T-cell (primary cell): ENCODE measurements at regions not wholly inside any gene's neighbourhood (a gene's known extent, or its start where the extent isn't known, plus 50 kb on each side); places are given as distances from the start of the nearest gene placed in this dataset.

Experiments
- ATAC-seq, 4 experiments: fragments of 200-7000 bp in 3 of 4; fragments of 150-1000 bp in 1 of 4; cut with Tn5 transposase; replicated peaks in 1 of 4; 1 replicate in 3 of 4; 2 replicates in 1 of 4; pipeline ENCODE4 v1.10.0; 2021; ENCODE audit warnings: moderate library complexity in 3 of 4, mild to moderate bottlenecking in 2 of 4, moderate number of reproducible peaks in 1 of 4
- CTCF ChIA-PET, 2 donors: fragments of 300-600 bp; sonication (Branson Sonifier 250); formaldehyde crosslinking; loops; one replicate each; lab custom pipeline; 2022; ENCODE audit warnings: antibody characterized with exemption in 2 of 2; lab: Charles Lee
- POLR2A ChIA-PET, 2 donors: fragments of 300-600 bp; sonication (Branson Sonifier 250); formaldehyde crosslinking; loops; one replicate each; lab custom pipeline; 2022; ENCODE audit warnings: antibody characterized with exemption in 2 of 2; lab: Charles Lee
- DNase-seq, 35 experiments: peaks; one replicate each; pipeline versions ENCODE4 v3.0.0 to v3.0.0-alpha.2; 2013 to 2023
- H3K27ac ChIP-seq: one replicate; pipeline ENCODE4 v1.5.1; 2013; ENCODE audit warnings: low read length
- H3K27me3 ChIP-seq, 2 experiments: replicated peaks in 1 of 2; 1 replicate in 1 of 2; 2 replicates in 1 of 2; pipeline versions ENCODE4 v1.6.1 to v1.7.0; 2013; ENCODE audit warnings: low read length in 1 of 2, mixed read lengths in 1 of 2; ENCODE audit not compliant: control insufficient read depth in 2 of 2, insufficient read depth in 2 of 2; ENCODE audit errors: extremely low read depth in 1 of 2
- H3K36me3 ChIP-seq, 2 donors: 1 replicate in 1 of 2; 2 replicates in 1 of 2; pipeline versions ENCODE4 v1.6.1 to v1.7.0; 2013; ENCODE audit warnings: low read length in 1 of 2; ENCODE audit not compliant: control insufficient read depth in 2 of 2, insufficient read depth in 1 of 2; ENCODE audit errors: extremely low read depth in 1 of 2
- H3K4me1 ChIP-seq, 2 experiments: 1 replicate in 1 of 2; 2 replicates in 1 of 2; pipeline versions ENCODE4 v1.6.1 to v1.7.0; 2013; ENCODE audit warnings: low read length in 2 of 2, mixed read lengths in 1 of 2; ENCODE audit not compliant: insufficient read depth in 2 of 2, control insufficient read depth in 1 of 2; ENCODE audit errors: extremely low read depth in 1 of 2
- H3K4me3 ChIP-seq, 2 donors: 1 replicate in 1 of 2; 2 replicates in 1 of 2; pipeline versions ENCODE4 v1.5.1 to v1.7.0; 2013; ENCODE audit warnings: mild to moderate bottlenecking in 2 of 2, low read length in 1 of 2, moderate library complexity in 1 of 2; ENCODE audit not compliant: control insufficient read depth in 1 of 2; ENCODE audit errors: extremely low read depth in 1 of 2
- H3K9me3 ChIP-seq: 2 replicates; pipeline ENCODE4 v1.7.0; 2013
- H3K27ac Mint-ChIP-seq, 2 donors: one replicate each; pipeline ENCODE4 v1.8.0; 2020 to 2021; ENCODE audit warnings: mild to moderate bottlenecking in 2 of 2, mixed read lengths in 2 of 2
- H3K27me3 Mint-ChIP-seq, 2 donors: one replicate each; pipeline ENCODE4 v1.8.0; 2021 to 2022; ENCODE audit warnings: mixed read lengths in 2 of 2
- H3K36me3 Mint-ChIP-seq: one replicate; pipeline ENCODE4 v1.8.0; 2021; ENCODE audit warnings: mixed read lengths
- H3K4me1 Mint-ChIP-seq, 3 donors: one replicate each; pipeline ENCODE4 v1.8.0; 2020 to 2022; ENCODE audit warnings: mixed read lengths in 3 of 3, mild to moderate bottlenecking in 1 of 3
- H3K4me3 Mint-ChIP-seq, 3 donors: one replicate each; pipeline ENCODE4 v1.8.0; 2020 to 2022; ENCODE audit warnings: mild to moderate bottlenecking in 3 of 3, mixed read lengths in 3 of 3, moderate library complexity in 3 of 3
- H3K9me3 Mint-ChIP-seq, 3 donors: one replicate each; pipeline ENCODE4 v1.8.0; 2020 to 2022; ENCODE audit warnings: mixed read lengths in 3 of 3
- WGBS: methylation state at CpG from one replicate; pipeline ENCODE4 v1.1.5; 2013; ENCODE audit warnings: missing lambda C conversion rate; ENCODE audit not compliant: insufficient coverage; 5-methylcytosine and 5-hydroxymethylcytosine counted together

DNA sequence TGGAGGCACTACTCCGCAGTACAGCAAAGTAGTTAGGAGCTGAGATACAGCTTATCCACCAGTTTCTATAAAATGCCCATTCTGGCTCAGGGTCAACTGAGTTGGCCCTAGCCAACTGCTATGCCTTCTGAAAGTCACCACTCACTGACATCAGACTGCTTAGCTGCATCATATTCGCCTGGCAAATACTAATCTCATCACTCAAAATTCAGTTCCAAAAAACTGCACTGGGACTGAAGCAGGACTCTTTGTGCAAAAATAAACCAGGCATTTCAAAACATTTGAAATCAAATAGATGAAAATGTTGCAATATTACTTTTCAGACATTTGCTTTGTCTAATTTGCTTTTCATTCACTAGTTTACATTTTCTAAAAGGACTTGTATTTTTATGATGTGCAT lies 230.0 kb downstream of the ALDH8A1 start:
- Mint-ChIP-seq H3K36me3 (no peaks in the 10 kb centered on the region), H3K27me3 (peaks cover 0 to under 1% of the 10 kb centered on the region in 2 donors), H3K27ac (no peak overlapping the region), H3K9me3 (no peaks in the 10 kb centered on the region), H3K4me1 (no peaks in the 10 kb centered on the region), H3K4me3 (no peak overlapping the region)
- peaks cover 0 to 4% of the 10 kb centered on the region in 2 experiments for H3K4me1 ChIP-seq
- no peak overlapping the region for H3K4me3 ChIP-seq
- H3K27me3 ChIP-seq: no peaks in the 10 kb centered on the region
- no peaks in the 10 kb centered on the region for H3K9me3 ChIP-seq
- no peaks in the 10 kb centered on the region for H3K36me3 ChIP-seq
- no CpG with 5 or more reads among the region's 2 CpGs for WGBS
- ATAC-seq: no peak
- ChIA-PET POLR2A (no interaction called here), CTCF (no interaction called here)
- no peak for DNase-seq
- no peak overlapping the region for H3K27ac ChIP-seq

DNA sequence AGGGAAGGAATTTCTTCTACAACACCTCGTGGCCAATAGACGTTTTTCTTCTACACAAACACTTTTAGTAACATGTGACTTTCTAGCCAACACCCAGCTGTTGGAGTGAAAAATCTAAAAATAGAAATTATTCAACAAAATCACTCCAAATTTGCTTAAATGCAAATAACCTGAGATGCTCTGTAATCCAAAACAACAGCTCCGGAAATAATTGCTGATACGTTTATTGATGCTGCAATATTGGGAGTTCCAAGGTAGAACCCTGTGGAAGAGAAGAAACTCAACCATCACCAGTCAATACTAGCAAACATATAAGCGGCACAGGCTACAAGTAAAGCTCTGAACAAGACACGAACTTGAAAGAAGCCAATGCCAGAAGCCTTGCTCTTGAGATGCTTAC lies 230.6 kb downstream of the ALDH8A1 start:
- no peaks in the 10 kb centered on the region for H3K9me3 ChIP-seq
- peaks cover 0 to 3% of the 10 kb centered on the region in 2 experiments for H3K27me3 ChIP-seq
- ATAC-seq (no peak), DNase-seq (no peak)
- CTCF ChIA-PET: no interaction called here
- no peaks in the 10 kb centered on the region for H3K36me3 ChIP-seq
- H3K4me1 ChIP-seq: no peaks in the 10 kb centered on the region
- Mint-ChIP-seq H3K36me3 (no peaks in the 10 kb centered on the region), H3K27me3 (peaks cover 0 to 3% of the 10 kb centered on the region in 2 donors), H3K4me3 (no peak overlapping the region), H3K27ac (no peak overlapping the region), H3K4me1 (peaks cover 3 to 5% (median 3%) of the 10 kb centered on the region in 3 donors), H3K9me3 (no peaks in the 10 kb centered on the region)
- no peak overlapping the region for H3K27ac ChIP-seq
- no CpG with 5 or more reads among the region's 6 CpGs for WGBS
- POLR2A ChIA-PET: interaction anchor here in 1 of 2 donors (0.6 kb wide), 1 partner anchor 1140 kb away, joined by 3 read pairs; no protein-coding TSS in a partner anchor
- H3K4me3 ChIP-seq: no peak overlapping the region

DNA sequence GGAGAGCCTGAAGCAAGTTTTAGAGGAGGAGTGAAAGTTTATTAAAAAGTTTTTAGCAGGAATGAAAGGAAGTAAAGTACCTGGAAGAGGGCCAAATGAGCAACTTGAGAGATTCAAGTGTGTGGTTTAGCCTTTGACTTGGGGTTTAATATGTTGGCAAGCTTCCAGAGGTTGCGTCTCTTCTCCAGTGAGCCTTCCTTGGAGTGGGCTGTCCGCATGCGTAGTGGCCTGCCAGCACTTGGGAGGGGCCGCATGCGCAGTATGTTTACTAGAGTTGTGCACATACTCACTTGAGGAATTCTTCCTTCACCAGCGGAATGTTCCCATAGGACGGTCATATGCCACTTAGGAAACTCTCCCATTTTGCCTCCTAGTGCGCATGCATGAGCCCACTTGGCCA lies 235.2 kb downstream of the ALDH8A1 start:
- Histone ChIP-seq H3K36me3 (no peaks in the 10 kb centered on the region), H3K4me1 (no peaks in the 10 kb centered on the region), H3K27me3 (peaks cover 0 to 3% of the 10 kb centered on the region in 2 experiments), H3K4me3 (no peak overlapping the region), H3K9me3 (no peaks in the 10 kb centered on the region), H3K27ac (no peak overlapping the region)
- H3K27ac Mint-ChIP-seq: no peak overlapping the region
- no peak for ATAC-seq
- H3K4me3 Mint-ChIP-seq: no peak overlapping the region
- no peak for DNase-seq
- CTCF ChIA-PET: no interaction called here
- H3K4me1 Mint-ChIP-seq: peaks cover 4 to 9% (median 4%) of the 10 kb centered on the region in 3 donors
- WGBS: 0% methylated on average over 1 of the region's 8 CpGs
- H3K36me3 Mint-ChIP-seq: no peaks in the 10 kb centered on the region
- POLR2A ChIA-PET: no interaction called here
- H3K27me3 Mint-ChIP-seq: peaks cover 6 to 8% of the 10 kb centered on the region in 2 donors
- H3K9me3 Mint-ChIP-seq: no peaks in the 10 kb centered on the region

DNA sequence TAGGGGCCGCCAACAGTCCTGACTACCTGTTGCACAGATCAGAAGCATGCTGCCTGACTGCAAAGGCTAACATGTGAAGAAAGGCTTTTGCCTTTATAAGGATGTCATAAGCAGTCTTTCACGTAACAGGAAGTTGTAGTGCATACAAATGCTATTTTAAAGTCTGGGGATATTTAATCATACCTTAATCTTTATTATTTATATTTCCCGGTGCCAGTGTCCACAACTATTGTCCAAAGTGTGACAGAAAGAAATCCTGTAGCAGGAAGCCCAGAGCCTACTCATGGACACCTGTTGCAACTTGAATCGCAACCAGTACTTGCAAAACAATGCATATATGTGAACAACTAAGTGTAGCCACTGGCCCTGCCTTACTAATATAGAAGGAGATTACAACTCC lies 235.8 kb downstream of the ALDH8A1 start:
- Mint-ChIP-seq H3K4me3 (no peak overlapping the region), H3K27ac (no peak overlapping the region), H3K27me3 (peaks cover 6 to 8% of the 10 kb centered on the region in 2 donors), H3K4me1 (peaks cover 4 to 9% (median 4%) of the 10 kb centered on the region in 3 donors), H3K36me3 (no peaks in the 10 kb centered on the region), H3K9me3 (no peaks in the 10 kb centered on the region)
- 40% methylated on average over 1 of the region's 4 CpGs for WGBS
- ATAC-seq (no peak), DNase-seq (no peak)
- ChIA-PET POLR2A (no interaction called here), CTCF (no interaction called here)
- Histone ChIP-seq H3K27ac (no peak overlapping the region), H3K4me1 (no peaks in the 10 kb centered on the region), H3K4me3 (no peak overlapping the region), H3K9me3 (no peaks in the 10 kb centered on the region), H3K27me3 (peaks cover 0 to 3% of the 10 kb centered on the region in 2 experiments), H3K36me3 (no peaks in the 10 kb centered on the region)

DNA sequence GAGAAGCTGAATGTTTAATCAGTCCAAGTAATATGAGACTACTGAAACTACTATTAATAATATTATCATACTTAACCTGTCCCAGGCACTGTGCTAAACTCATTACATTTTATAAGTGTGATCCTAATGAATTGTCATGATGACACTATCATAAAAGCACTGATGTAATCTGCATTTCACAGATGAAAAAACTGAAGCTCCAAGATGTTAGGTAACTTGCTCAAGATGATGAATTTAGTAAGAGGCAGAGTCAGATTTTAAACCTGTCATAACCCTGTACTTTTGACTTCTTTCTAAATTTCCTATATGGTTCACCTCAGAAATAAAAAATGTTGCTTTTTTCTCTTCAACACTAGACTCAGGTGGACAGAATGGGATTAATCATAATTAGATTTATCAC lies 237.6 kb downstream of the ALDH8A1 start:
- no peaks in the 10 kb centered on the region for H3K9me3 ChIP-seq
- H3K27me3 ChIP-seq: peaks cover 0 to 3% of the 10 kb centered on the region in 2 experiments
- Mint-ChIP-seq H3K27ac (no peak overlapping the region), H3K36me3 (no peaks in the 10 kb centered on the region), H3K4me3 (no peak overlapping the region), H3K27me3 (peaks cover 8 to 12% of the 10 kb centered on the region in 2 donors), H3K9me3 (no peaks in the 10 kb centered on the region), H3K4me1 (peaks cover 4 to 9% (median 4%) of the 10 kb centered on the region in 3 donors)
- POLR2A ChIA-PET: no interaction called here
- H3K4me1 ChIP-seq: no peaks in the 10 kb centered on the region
- DNase-seq (no peak), ATAC-seq (no peak)
- no peak overlapping the region for H3K27ac ChIP-seq
- H3K36me3 ChIP-seq: no peaks in the 10 kb centered on the region
- CTCF ChIA-PET: no interaction called here
- no peak overlapping the region for H3K4me3 ChIP-seq

DNA sequence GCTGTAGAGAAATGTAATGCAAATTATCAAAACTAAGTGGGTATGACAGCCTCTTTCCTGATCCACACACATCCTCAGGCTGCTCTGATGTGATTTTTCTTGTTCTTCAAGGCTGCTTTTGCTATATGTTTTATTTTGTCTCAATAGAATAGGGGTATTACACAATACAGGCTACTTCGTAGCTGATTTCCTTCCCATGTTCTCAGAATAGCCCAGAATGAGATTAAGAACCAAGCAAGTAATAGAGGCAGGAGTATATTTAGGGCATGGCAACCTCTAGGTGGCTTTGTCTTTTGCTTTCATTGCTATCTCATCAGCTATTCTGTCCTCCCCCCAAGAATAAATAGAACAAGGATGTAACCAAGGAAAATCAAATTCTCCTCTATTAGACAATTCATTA lies 241.8 kb downstream of the ALDH8A1 start:
- ATAC-seq (no peak), DNase-seq (no peak)
- no peak overlapping the region for H3K4me3 Mint-ChIP-seq
- H3K27ac ChIP-seq: no peak overlapping the region
- no peaks in the 10 kb centered on the region for H3K9me3 Mint-ChIP-seq
- ChIA-PET CTCF (no interaction called here), POLR2A (no interaction called here)
- H3K4me3 ChIP-seq: no peak overlapping the region
- peaks cover 18 to 29% of the 10 kb centered on the region in 2 donors for H3K27me3 Mint-ChIP-seq
- H3K36me3 ChIP-seq: no peaks in the 10 kb centered on the region
- no peak overlapping the region for H3K27ac Mint-ChIP-seq
- no CpG with 5 or more reads among the region's 1 CpG for WGBS
- H3K27me3 ChIP-seq: no peaks in the 10 kb centered on the region
- H3K9me3 ChIP-seq: no peaks in the 10 kb centered on the region
- no peaks in the 10 kb centered on the region for H3K36me3 Mint-ChIP-seq
- H3K4me1 ChIP-seq: no peaks in the 10 kb centered on the region
- no peaks in the 10 kb centered on the region for H3K4me1 Mint-ChIP-seq
